Trophoblast cell (in vitro differentiated cells and primary cell): ENCODE measurements at regions not wholly inside any gene's neighbourhood (a gene's known extent, or its start where the extent isn't known, plus 50 kb on each side); places are given as distances from the start of the nearest gene placed in this dataset.
A peak's percentile ranks its signal among the peaks of the same experiment; 100 is the strongest.

ENCODE experiments used
- DNase-seq, 2 donors: peaks; one replicate each; pipeline ENCODE4 v3.0.0-alpha.2; 2016
- H2AFZ ChIP-seq: 2 replicates; pipeline ENCODE4 v1.6.1; 2013; ENCODE audit warnings: low read length, moderate library complexity, mild to moderate bottlenecking; ENCODE audit not compliant: insufficient read depth, poor library complexity
- H2AK5ac ChIP-seq: 2 replicates; pipeline ENCODE4 v1.6.1; 2013; ENCODE audit warnings: mild to moderate bottlenecking, low read length
- H2BK120ac ChIP-seq: 2 replicates; pipeline ENCODE4 v1.6.1; 2013; ENCODE audit warnings: low read length, mild to moderate bottlenecking, moderate library complexity; ENCODE audit not compliant: insufficient read depth, poor library complexity
- H2BK12ac ChIP-seq: 2 replicates; pipeline ENCODE4 v1.6.1; 2013; ENCODE audit warnings: mild to moderate bottlenecking, low read length, moderate library complexity
- H2BK5ac ChIP-seq: 2 replicates; pipeline ENCODE4 v1.6.1; 2013; ENCODE audit warnings: low read length, low read depth, moderate library complexity, mild to moderate bottlenecking; ENCODE audit not compliant: poor library complexity
- H3K14ac ChIP-seq: 2 replicates; pipeline ENCODE4 v1.6.1; 2013; ENCODE audit warnings: mild to moderate bottlenecking, low read length
- H3K18ac ChIP-seq: 2 replicates; pipeline ENCODE4 v1.6.1; 2013; ENCODE audit warnings: mild to moderate bottlenecking, low read length
- H3K23ac ChIP-seq: 2 replicates; pipeline ENCODE4 v1.6.1; 2013; ENCODE audit warnings: low read length
- H3K27ac ChIP-seq: 2 replicates; pipeline ENCODE4 v1.5.1; 2013; ENCODE audit warnings: low read depth, mild to moderate bottlenecking, inconsistent platforms, low read length, moderate library complexity
- H3K27me3 ChIP-seq: 2 replicates; pipeline ENCODE4 v1.6.1; 2013; ENCODE audit warnings: inconsistent platforms, mild to moderate bottlenecking, low read length, moderate library complexity; ENCODE audit not compliant: insufficient read depth
- H3K36me3 ChIP-seq, 2 experiments: 1 replicate in 1 of 2; 2 replicates in 1 of 2; pipeline ENCODE4 v1.6.1; 2013; ENCODE audit warnings: low read length in 2 of 2, mild to moderate bottlenecking in 2 of 2, moderate library complexity in 1 of 2; ENCODE audit not compliant: insufficient read depth in 2 of 2, control insufficient read depth in 1 of 2
- H3K4ac ChIP-seq: 2 replicates; pipeline ENCODE4 v1.6.1; 2013; ENCODE audit warnings: low read depth, mild to moderate bottlenecking, low read length, moderate library complexity
- H3K4me1 ChIP-seq, 2 experiments: 1 replicate in 1 of 2; 2 replicates in 1 of 2; pipeline ENCODE4 v1.6.1; 2013; ENCODE audit warnings: low read length in 2 of 2, mild to moderate bottlenecking in 2 of 2, moderate library complexity in 1 of 2; ENCODE audit not compliant: insufficient read depth in 2 of 2, control insufficient read depth in 1 of 2
- H3K4me2 ChIP-seq: 2 replicates; pipeline ENCODE4 v1.6.1; 2013; ENCODE audit warnings: inconsistent platforms, mild to moderate bottlenecking, low read length, moderate library complexity
- H3K4me3 ChIP-seq: 2 replicates; pipeline ENCODE4 v1.5.1; 2013; ENCODE audit warnings: mild to moderate bottlenecking, low read depth, low read length, inconsistent platforms
- H3K79me1 ChIP-seq: one replicate; pipeline ENCODE4 v1.6.1; 2013; ENCODE audit warnings: low read length
- H3K79me2 ChIP-seq: 2 replicates; pipeline ENCODE4 v1.6.1; 2013; ENCODE audit warnings: low read length, mild to moderate bottlenecking; ENCODE audit not compliant: control insufficient read depth, insufficient read depth, poor library complexity
- H3K9ac ChIP-seq: 2 replicates; pipeline ENCODE4 v1.6.1; 2013; ENCODE audit warnings: mild to moderate bottlenecking, low read length
- H3K9me3 ChIP-seq: 2 replicates; pipeline ENCODE4 v1.6.1; 2013; ENCODE audit warnings: low read depth, mild to moderate bottlenecking, control low read depth, inconsistent platforms, low read length; ENCODE audit not compliant: insufficient read depth
- H4K12ac ChIP-seq: 2 replicates; pipeline ENCODE4 v1.6.1; 2013; ENCODE audit warnings: low read depth, mild to moderate bottlenecking, low read length, moderate library complexity
- H4K8ac ChIP-seq: 2 replicates; pipeline ENCODE4 v1.6.1; 2013; ENCODE audit warnings: low read depth, mild to moderate bottlenecking, low read length, moderate library complexity
- H4K91ac ChIP-seq: one replicate; pipeline ENCODE4 v1.6.1; 2013; ENCODE audit warnings: low read depth, mild to moderate bottlenecking, low read length, moderate library complexity
- WGBS: extraction: QIAGEN DNeasy Blood & Tissue Kit; methylation state at CpG from one replicate; pipeline ENCODE4 v1.1.7; 2013; ENCODE audit warnings: missing lambda C conversion rate; ENCODE audit not compliant: insufficient read length, insufficient coverage; ENCODE audit errors: extremely low coverage; 5-methylcytosine and 5-hydroxymethylcytosine counted together

GRCh38 chr4:156539376-156539775 is 432.2 kb downstream of the PDGFC start:
- Histone ChIP-seq H3K14ac (no peak overlapping the region), H3K9me3 (no peaks in the 10 kb centered on the region), H2BK12ac (no peak overlapping the region), H4K12ac (no peak overlapping the region), H3K27me3 (no peaks in the 10 kb centered on the region), H2BK5ac (no peak overlapping the region), H3K79me1 (no peaks in the 10 kb centered on the region), H3K18ac (no peak overlapping the region), H3K9ac (no peak overlapping the region), H4K91ac (no peak overlapping the region), H3K4me2 (no peak overlapping the region), H3K23ac (no peak overlapping the region), H3K36me3 (no peaks in the 10 kb centered on the region), H2AK5ac (no peak overlapping the region), H3K4me1 (no peaks in the 10 kb centered on the region), H2AFZ (no peak overlapping the region), H4K8ac (no peak overlapping the region), H3K4me3 (no peak overlapping the region), H3K79me2 (no peaks in the 10 kb centered on the region), H3K27ac (no peak overlapping the region), H3K4ac (no peak overlapping the region), H2BK120ac (no peak overlapping the region)
- no peak for DNase-seq
- no CpG with 5 or more reads among the region's 1 CpG for WGBS

- Histone ChIP-seq H2BK120ac (no peak overlapping the region), H3K23ac (no peak overlapping the region), H2BK12ac (no peak overlapping the region), H3K4me3 (no peak overlapping the region), H2BK5ac (no peak overlapping the region), H2AK5ac (no peak overlapping the region), H3K4ac (no peak overlapping the region), H3K79me2 (no peaks in the 10 kb centered on the region), H2AFZ (no peak overlapping the region), H3K27ac (no peak overlapping the region), H3K27me3 (no peaks in the 10 kb centered on the region), H3K9ac (no peak overlapping the region), H4K8ac (no peak overlapping the region), H4K91ac (no peak overlapping the region), H3K9me3 (no peaks in the 10 kb centered on the region), H3K79me1 (no peaks in the 10 kb centered on the region), H3K36me3 (no peaks in the 10 kb centered on the region), H3K18ac (no peak overlapping the region), H3K4me2 (no peak overlapping the region), H3K14ac (no peak overlapping the region), H4K12ac (no peak overlapping the region), H3K4me1 (no peaks in the 10 kb centered on the region)
- no CpG with 5 or more reads among the region's 1 CpG for WGBS
- peak; percentile 69 to 92 for DNase-seq
These were observed 432.8 kb downstream of the PDGFC start for GRCh38 chr4:156538651-156539257.

- Histone ChIP-seq H3K14ac (no peak overlapping the region), H2BK12ac (no peak overlapping the region), H3K79me2 (no peaks in the 10 kb centered on the region), H3K23ac (no peak overlapping the region), H4K91ac (no peak overlapping the region), H3K4me3 (no peak overlapping the region), H3K27me3 (no peaks in the 10 kb centered on the region), H3K4me2 (no peak overlapping the region), H3K27ac (no peak overlapping the region), H2AFZ (no peak overlapping the region), H4K12ac (no peak overlapping the region), H3K4ac (no peak overlapping the region), H2BK5ac (no peak overlapping the region), H3K18ac (no peak overlapping the region), H4K8ac (no peak overlapping the region), H3K9me3 (no peaks in the 10 kb centered on the region), H3K4me1 (no peaks in the 10 kb centered on the region), H2AK5ac (no peak overlapping the region), H3K36me3 (no peaks in the 10 kb centered on the region), H3K79me1 (no peaks in the 10 kb centered on the region), H2BK120ac (no peak overlapping the region), H3K9ac (no peak overlapping the region)
- WGBS: no CpG with 5 or more reads among the region's 2 CpGs
- peak; percentile 12 to 95 for DNase-seq
These were observed 433.4 kb downstream of the PDGFC start for GRCh38 chr4:156538210-156538609.

GRCh38 chr4:156537286-156537685 is 434.3 kb downstream of the PDGFC start:
- no peaks in the 10 kb centered on the region for H3K36me3 ChIP-seq
- no peak overlapping the region for H3K27ac ChIP-seq
- H2BK12ac ChIP-seq: no peak overlapping the region
- no peak overlapping the region for H2BK120ac ChIP-seq
- H3K23ac ChIP-seq: no peak overlapping the region
- H4K91ac ChIP-seq: no peak overlapping the region
- no peaks in the 10 kb centered on the region for H3K79me1 ChIP-seq
- peak in 1 of 2 donors; percentile 52 for DNase-seq
- no peak overlapping the region for H4K12ac ChIP-seq
- H2BK5ac ChIP-seq: no peak overlapping the region
- no peak overlapping the region for H3K18ac ChIP-seq
- no peak overlapping the region for H3K4me2 ChIP-seq
- no peak overlapping the region for H3K14ac ChIP-seq
- no peak overlapping the region for H3K9ac ChIP-seq
- no peak overlapping the region for H3K4ac ChIP-seq
- no peaks in the 10 kb centered on the region for H3K4me1 ChIP-seq
- no peaks in the 10 kb centered on the region for H3K9me3 ChIP-seq
- H3K27me3 ChIP-seq: no peaks in the 10 kb centered on the region
- H2AK5ac ChIP-seq: no peak overlapping the region
- H3K4me3 ChIP-seq: no peak overlapping the region
- H2AFZ ChIP-seq: no peak overlapping the region
- H4K8ac ChIP-seq: no peak overlapping the region
- H3K79me2 ChIP-seq: no peaks in the 10 kb centered on the region
